ENCODE measurements at regions not wholly inside any gene's neighbourhood (a gene's known extent, or its start where the extent isn't known, plus 50 kb on each side); places are given as distances from the start of the nearest gene placed in this dataset.

GRCh38 chr13:74197677-74198429 lies 63.6 kb upstream of the KLF12 start:
- DNase-seq (ENCODE audit: low spot score) = no peak

DNA sequence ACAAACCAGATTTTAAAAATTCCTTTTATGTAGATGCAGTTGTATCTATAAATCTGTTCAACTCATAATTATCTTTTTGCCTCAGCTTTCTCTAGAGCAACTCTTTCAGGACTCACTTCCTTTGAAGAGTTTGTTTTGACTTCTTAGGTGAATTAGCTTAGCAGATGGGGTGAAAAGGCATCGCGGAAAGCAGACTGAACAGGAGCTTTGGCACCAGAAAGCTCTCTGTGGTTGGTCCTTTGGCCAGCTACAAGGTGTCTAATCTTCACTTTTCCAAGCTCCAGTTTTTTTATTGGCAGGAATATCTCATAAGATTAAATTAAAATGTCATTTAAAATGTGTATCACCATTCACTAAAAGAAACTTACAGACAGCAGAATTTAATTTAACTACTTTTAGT lies 60.6 kb upstream of the KLF12 start:
- DNase-seq (ENCODE audit: low spot score) = no peak

- no peak for DNase-seq (ENCODE audit: low spot score)
Measured at GRCh38 chr13:74193391-74193790, 59.2 kb upstream of the KLF12 start.

DNA sequence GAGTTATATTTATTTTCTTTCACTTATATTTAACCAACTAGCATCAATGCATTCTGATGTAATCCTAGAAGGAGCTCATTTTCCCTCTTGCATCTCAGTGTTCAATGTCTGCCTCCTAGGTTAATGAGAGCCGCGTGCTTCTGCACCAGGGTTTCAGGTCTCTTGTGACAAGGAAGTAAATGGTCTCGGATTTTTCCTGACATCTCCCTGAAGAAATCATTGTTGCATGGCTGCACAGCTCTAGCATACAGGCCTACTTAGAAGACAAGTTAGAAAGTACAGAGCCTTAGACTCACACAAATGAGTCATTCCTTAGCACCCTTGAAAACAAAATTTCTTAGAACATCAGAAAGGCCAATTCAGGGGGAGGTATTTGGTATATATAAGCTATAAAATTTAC lies 57.2 kb upstream of the KLF12 start:
- DNase-seq (ENCODE audit: low spot score) = no peak

GRCh38 chr13:74190999-74191398 lies 56.8 kb upstream of the KLF12 start:
- no peak for DNase-seq (ENCODE audit: low spot score)

DNA sequence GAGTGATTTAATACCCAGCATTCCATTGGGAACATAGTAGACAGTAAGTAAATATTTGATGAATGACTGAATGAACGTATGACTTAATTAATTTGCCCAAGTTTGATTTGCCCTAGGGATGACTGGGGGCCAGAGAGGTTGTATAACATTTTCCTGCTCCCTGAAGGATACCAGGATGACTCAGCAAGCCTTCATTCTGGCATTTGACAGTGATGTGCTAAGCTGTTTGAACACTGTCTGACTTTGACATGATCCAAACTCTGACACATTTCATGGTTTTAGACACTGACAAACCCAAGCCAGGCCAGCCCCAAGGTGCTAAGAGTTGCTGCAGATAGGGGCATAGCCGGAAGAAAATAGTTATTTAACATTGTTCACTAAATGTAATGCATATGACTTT lies 53.4 kb upstream of the KLF12 start:
- no peak for DNase-seq (ENCODE audit: low spot score)

DNA sequence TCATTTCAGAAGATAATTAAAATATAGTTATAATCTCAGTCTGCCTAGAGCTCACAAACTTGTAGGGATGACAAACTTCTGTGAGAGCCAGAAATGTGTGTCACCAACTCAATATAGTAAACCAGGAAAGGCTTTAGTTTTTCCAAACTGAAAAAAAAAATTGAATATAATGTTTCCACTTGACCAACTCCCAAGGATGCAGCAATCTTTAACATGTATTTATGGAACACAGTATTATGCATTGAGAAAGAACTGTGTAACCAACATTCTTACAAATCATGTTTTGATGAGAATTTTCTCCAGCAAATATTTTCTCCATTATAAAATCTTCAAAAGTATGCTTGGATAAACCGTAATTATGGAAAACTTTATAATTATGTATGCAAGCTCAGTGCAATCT lies 50.1 kb upstream of the KLF12 start:
- DNase-seq (ENCODE audit: low spot score) = no peak
